ENCODE measurements at regions not wholly inside any gene's neighbourhood (a gene's known extent, or its start where the extent isn't known, plus 50 kb on each side); places are given as distances from the start of the nearest gene placed in this dataset.

DNA sequence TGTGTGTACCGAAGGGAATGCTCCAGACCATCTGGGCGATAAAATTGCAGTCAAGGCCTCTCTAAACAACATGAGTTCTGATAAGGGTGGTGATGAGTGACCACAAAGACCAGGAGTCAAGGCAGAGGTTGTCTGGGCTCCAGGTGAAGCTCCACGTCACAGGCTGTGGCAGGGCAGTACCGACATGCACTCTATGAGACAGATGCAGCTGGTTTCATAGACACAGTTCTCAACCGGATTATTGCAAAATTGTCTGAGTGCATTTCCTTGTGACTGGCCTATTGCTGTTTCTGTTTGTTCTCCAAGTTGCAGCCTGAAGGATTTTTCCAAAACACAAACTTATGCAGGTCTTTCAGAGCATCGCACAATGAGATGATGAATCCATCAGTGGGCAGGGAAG is 157.5 kb upstream of the HES1 start:
- TF ChIP-seq, protein P1, sequence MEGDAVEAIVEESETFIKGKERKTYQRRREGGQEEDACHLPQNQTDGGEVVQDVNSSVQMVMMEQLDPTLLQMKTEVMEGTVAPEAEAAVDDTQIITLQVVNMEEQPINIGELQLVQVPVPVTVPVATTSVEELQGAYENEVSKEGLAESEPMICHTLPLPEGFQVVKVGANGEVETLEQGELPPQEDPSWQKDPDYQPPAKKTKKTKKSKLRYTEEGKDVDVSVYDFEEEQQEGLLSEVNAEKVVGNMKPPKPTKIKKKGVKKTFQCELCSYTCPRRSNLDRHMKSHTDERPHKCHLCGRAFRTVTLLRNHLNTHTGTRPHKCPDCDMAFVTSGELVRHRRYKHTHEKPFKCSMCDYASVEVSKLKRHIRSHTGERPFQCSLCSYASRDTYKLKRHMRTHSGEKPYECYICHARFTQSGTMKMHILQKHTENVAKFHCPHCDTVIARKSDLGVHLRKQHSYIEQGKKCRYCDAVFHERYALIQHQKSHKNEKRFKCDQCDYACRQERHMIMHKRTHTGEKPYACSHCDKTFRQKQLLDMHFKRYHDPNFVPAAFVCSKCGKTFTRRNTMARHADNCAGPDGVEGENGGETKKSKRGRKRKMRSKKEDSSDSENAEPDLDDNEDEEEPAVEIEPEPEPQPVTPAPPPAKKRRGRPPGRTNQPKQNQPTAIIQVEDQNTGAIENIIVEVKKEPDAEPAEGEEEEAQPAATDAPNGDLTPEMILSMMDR (IDR thresholded peaks at IDR 0.05; ENCODE audit: control extremely low read depth in 1 of 3, insufficient read depth in 1 of 3, low read depth in 1 of 3, low read length in 3 of 3), result no peak
- TF ChIP-seq JUN (IDR thresholded peaks at IDR 0.05; ENCODE audit: low read depth, low read length) (no peak), EP300 (IDR thresholded peaks at IDR 0.05; ENCODE audit: borderline replicate concordance in 1 of 2, low read depth in 2 of 2, low read length in 2 of 2) (no peak), GTF2F1 (IDR thresholded peaks at IDR 0.05; ENCODE audit: borderline replicate concordance, low read depth, low read length) (no peak), CHD1 (IDR thresholded peaks at IDR 0.05; ENCODE audit: low read depth, low read length) (no peak), POLR2A (IDR thresholded peaks at IDR 0.05; ENCODE audit: control extremely low read depth in 1 of 2, low read depth in 2 of 2, low read length in 2 of 2) (no peak), TAF1 (IDR thresholded peaks at IDR 0.05; ENCODE audit: low read depth, low read length) (no peak)
- TF ChIP-seq, protein P2, sequence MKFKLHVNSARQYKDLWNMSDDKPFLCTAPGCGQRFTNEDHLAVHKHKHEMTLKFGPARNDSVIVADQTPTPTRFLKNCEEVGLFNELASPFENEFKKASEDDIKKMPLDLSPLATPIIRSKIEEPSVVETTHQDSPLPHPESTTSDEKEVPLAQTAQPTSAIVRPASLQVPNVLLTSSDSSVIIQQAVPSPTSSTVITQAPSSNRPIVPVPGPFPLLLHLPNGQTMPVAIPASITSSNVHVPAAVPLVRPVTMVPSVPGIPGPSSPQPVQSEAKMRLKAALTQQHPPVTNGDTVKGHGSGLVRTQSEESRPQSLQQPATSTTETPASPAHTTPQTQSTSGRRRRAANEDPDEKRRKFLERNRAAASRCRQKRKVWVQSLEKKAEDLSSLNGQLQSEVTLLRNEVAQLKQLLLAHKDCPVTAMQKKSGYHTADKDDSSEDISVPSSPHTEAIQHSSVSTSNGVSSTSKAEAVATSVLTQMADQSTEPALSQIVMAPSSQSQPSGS (IDR thresholded peaks at IDR 0.05; ENCODE audit: low read length), result no peak

All from H1 (cell line).